ENCODE measurements at regions not wholly inside any gene's neighbourhood (a gene's known extent, or its start where the extent isn't known, plus 50 kb on each side); places are given as distances from the start of the nearest gene placed in this dataset.
"Not testable (repeated sequence)": the region's sequence is repeated elsewhere in the genome, so short reads cannot be mapped to it uniquely, and the experiment has no call there.

GRCh38 chr20:53681352-53682212 lies 87.9 kb upstream of the ZNF217 start:
- no peak for DNase-seq

GRCh38 chr20:53679597-53680309 lies 86.1 kb upstream of the ZNF217 start:
- DNase-seq = no peak

GRCh38 chr20:53678990-53679596 lies 85.5 kb upstream of the ZNF217 start:
- no peak for DNase-seq

- no peak for DNase-seq
Measured at GRCh38 chr20:53678315-53678989, 84.8 kb upstream of the ZNF217 start.

- peak in 1 of 2 experiments; percentile 14 for DNase-seq
Measured at GRCh38 chr20:53677447-53678314, 84.0 kb upstream of the ZNF217 start.

GRCh38 chr20:53676987-53677386 lies 83.3 kb upstream of the ZNF217 start:
- no peak for DNase-seq

- DNase-seq = no peak
Measured at GRCh38 chr20:53676519-53676822, 82.8 kb upstream of the ZNF217 start.

- no peak for DNase-seq
Measured at GRCh38 chr20:53672484-53673129, 79.0 kb upstream of the ZNF217 start.

- no peak for DNase-seq
Measured at GRCh38 chr20:53671370-53671769, 77.7 kb upstream of the ZNF217 start.

- DNase-seq = not testable (repeated sequence)
Measured at GRCh38 chr20:53669517-53670313, 76.1 kb upstream of the ZNF217 start.

- DNase-seq = no peak
Measured at GRCh38 chr20:53668992-53669391, 75.4 kb upstream of the ZNF217 start.

GRCh38 chr20:53666144-53666543 lies 72.5 kb upstream of the ZNF217 start:
- no peak for DNase-seq

- no peak for DNase-seq
Measured at GRCh38 chr20:53664121-53664520, 70.5 kb upstream of the ZNF217 start.

GRCh38 chr20:53663521-53663920 lies 69.9 kb upstream of the ZNF217 start:
- DNase-seq = not testable (repeated sequence)

GRCh38 chr20:53662595-53662994 lies 69.0 kb upstream of the ZNF217 start:
- DNase-seq = no peak

GRCh38 chr20:53660947-53661381 lies 67.3 kb upstream of the ZNF217 start:
- no peak for DNase-seq

GRCh38 chr20:53660078-53660909 lies 66.7 kb upstream of the ZNF217 start:
- peak; percentile 43 to 53 for DNase-seq

- no peak for DNase-seq
Measured at GRCh38 chr20:53658973-53659372, 65.3 kb upstream of the ZNF217 start.

- DNase-seq = no peak
Measured at GRCh38 chr20:53658322-53658721, 64.7 kb upstream of the ZNF217 start.

- no peak for DNase-seq
Measured at GRCh38 chr20:53657732-53658131, 64.1 kb upstream of the ZNF217 start.

All from activated CD4-positive, alpha-beta T cell treated with anti-CD3 and anti-CD28 coated beads, Interleukin-2, amount 50 U/mL, for 4 hours (primary cell).